ENCODE measurements at regions not wholly inside any gene's neighbourhood (a gene's known extent, or its start where the extent isn't known, plus 50 kb on each side); places are given as distances from the start of the nearest gene placed in this dataset.
"Not testable (repeated sequence)": the region's sequence is repeated elsewhere in the genome, so short reads cannot be mapped to it uniquely, and the experiment has no call there.

- H4K20me1 ChIP-seq: no peaks in the 10 kb centered on the region
- no peak overlapping the region for H3K9ac ChIP-seq
- H3K27ac ChIP-seq: no peak overlapping the region
- peaks cover 56% of the 10 kb centered on the region for H3K27me3 ChIP-seq
- H3K4me2 ChIP-seq: no peak overlapping the region
- TF ChIP-seq Cebpa-rat (IDR thresholded peaks at IDR 0.05): no peak
- no peak overlapping the region for H3K4me3 ChIP-seq
- no peaks in the 10 kb centered on the region for H3K9me3 ChIP-seq
- no peaks in the 10 kb centered on the region for H3K36me3 ChIP-seq
- H3K4me1 ChIP-seq: peaks cover 7% of the 10 kb centered on the region
Observed at GRCh38 chrX:139158256-139158655, 372.3 kb upstream of the F9 start.

GRCh38 chrX:139156356-139156755 is 374.2 kb upstream of the F9 start:
- no peak overlapping the region for H3K4me3 ChIP-seq
- H3K9ac ChIP-seq: no peak overlapping the region
- H3K27me3 ChIP-seq: peaks cover 71% of the 10 kb centered on the region
- H3K4me1 ChIP-seq: peaks cover 7% of the 10 kb centered on the region
- no peak overlapping the region for H3K27ac ChIP-seq
- H3K9me3 ChIP-seq: no peaks in the 10 kb centered on the region
- H4K20me1 ChIP-seq: no peaks in the 10 kb centered on the region
- TF ChIP-seq Cebpa-rat (IDR thresholded peaks at IDR 0.05): no peak
- H3K4me2 ChIP-seq: 0 out of 2 replicates have a peak overlapping the region, but pooled peaks have one; percentile 4
- H3K36me3 ChIP-seq: no peaks in the 10 kb centered on the region

DNA sequence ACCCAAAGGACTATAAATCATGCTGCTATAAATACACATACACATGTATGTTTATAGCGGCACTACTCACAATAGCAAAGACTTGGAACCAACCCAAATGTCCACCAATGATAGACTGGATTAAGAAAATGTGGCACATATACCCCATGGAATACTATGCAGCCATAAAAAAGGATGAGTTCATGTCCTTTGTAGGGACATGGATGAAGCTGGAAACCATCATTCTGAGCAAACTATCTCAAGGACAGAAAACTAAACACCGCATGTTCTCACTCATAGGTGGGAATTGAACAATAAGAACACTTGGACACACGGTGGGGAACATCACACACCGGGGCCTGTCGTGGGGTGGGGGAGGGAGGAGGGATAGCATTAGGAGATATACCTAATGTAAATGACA is 383.9 kb upstream of the F9 start:
- H4K20me1 ChIP-seq, H3K4me2 ChIP-seq, H3K4me3 ChIP-seq, H3K9ac ChIP-seq, H3K27ac ChIP-seq, H3K9me3 ChIP-seq, H3K4me1 ChIP-seq, H3K36me3 ChIP-seq: not testable (repeated sequence)
- H3K27me3 ChIP-seq: peaks cover 64% of the 10 kb centered on the region

GRCh38 chrX:139141370-139141769 is 389.2 kb upstream of the F9 start:
- TF ChIP-seq Cebpa-rat (IDR thresholded peaks at IDR 0.05): no peak
- Histone ChIP-seq H3K4me1 (no peaks in the 10 kb centered on the region), H3K4me2 (no peak overlapping the region), H3K9me3 (no peaks in the 10 kb centered on the region), H4K20me1 (peaks cover 13% of the 10 kb centered on the region; the same call in 1 of the 2 replicates), H3K27ac (no peak overlapping the region), H3K27me3 (peaks cover 85% of the 10 kb centered on the region), H3K9ac (no peak overlapping the region), H3K4me3 (no peak overlapping the region), H3K36me3 (no peaks in the 10 kb centered on the region)

GRCh38 chrX:139134316-139134715 is 396.2 kb upstream of the F9 start:
- TF ChIP-seq Cebpa-rat (IDR thresholded peaks at IDR 0.05): no peak
- no peak overlapping the region for H3K27ac ChIP-seq
- H3K9ac ChIP-seq: no peak overlapping the region
- H3K27me3 ChIP-seq: peaks cover 85% of the 10 kb centered on the region
- no peak overlapping the region for H3K4me2 ChIP-seq
- peaks cover 13% of the 10 kb centered on the region; the same call in 1 of the 2 replicates for H4K20me1 ChIP-seq
- no peak overlapping the region for H3K4me3 ChIP-seq
- H3K4me1 ChIP-seq: no peaks in the 10 kb centered on the region
- no peaks in the 10 kb centered on the region for H3K36me3 ChIP-seq
- no peaks in the 10 kb centered on the region for H3K9me3 ChIP-seq

- Histone ChIP-seq H3K9ac (no peak overlapping the region), H4K20me1 (no peaks in the 10 kb centered on the region; the same call in 1 of the 2 replicates), H3K4me2 (no peak overlapping the region), H3K9me3 (no peaks in the 10 kb centered on the region; the same call in 1 of the 2 replicates), H3K4me3 (no peak overlapping the region), H3K27ac (no peak overlapping the region), H3K27me3 (peaks cover 87% of the 10 kb centered on the region), H3K4me1 (no peaks in the 10 kb centered on the region), H3K36me3 (no peaks in the 10 kb centered on the region)
- no peak for TF ChIP-seq Cebpa-rat (IDR thresholded peaks at IDR 0.05)
Observed at GRCh38 chrX:139126493-139126892, 404.0 kb upstream of the F9 start.

- Histone ChIP-seq H3K9me3 (no peaks in the 10 kb centered on the region; the same call in 1 of the 2 replicates), H4K20me1 (no peaks in the 10 kb centered on the region; the same call in 1 of the 2 replicates), H3K4me3 (no peak overlapping the region), H3K27ac (no peak overlapping the region), H3K4me2 (no peak overlapping the region), H3K4me1 (no peaks in the 10 kb centered on the region), H3K27me3 (peaks cover 85% of the 10 kb centered on the region), H3K9ac (no peak overlapping the region), H3K36me3 (no peaks in the 10 kb centered on the region)
- no peak for TF ChIP-seq Cebpa-rat (IDR thresholded peaks at IDR 0.05)
Observed at GRCh38 chrX:139125916-139126315, 404.6 kb upstream of the F9 start.

GRCh38 chrX:139121616-139122286 is 408.8 kb upstream of the F9 start:
- Histone ChIP-seq H3K4me2 (no peak overlapping the region), H3K4me3 (no peak overlapping the region), H3K4me1 (no peaks in the 10 kb centered on the region), H3K36me3 (no peaks in the 10 kb centered on the region), H4K20me1 (no peaks in the 10 kb centered on the region; the same call in 1 of the 2 replicates), H3K27ac (no peak overlapping the region), H3K9ac (no peak overlapping the region), H3K9me3 (no peaks in the 10 kb centered on the region; the same call in 1 of the 2 replicates), H3K27me3 (peaks cover 97% of the 10 kb centered on the region)
- TF ChIP-seq Cebpa-rat (IDR thresholded peaks at IDR 0.05): no peak

DNA sequence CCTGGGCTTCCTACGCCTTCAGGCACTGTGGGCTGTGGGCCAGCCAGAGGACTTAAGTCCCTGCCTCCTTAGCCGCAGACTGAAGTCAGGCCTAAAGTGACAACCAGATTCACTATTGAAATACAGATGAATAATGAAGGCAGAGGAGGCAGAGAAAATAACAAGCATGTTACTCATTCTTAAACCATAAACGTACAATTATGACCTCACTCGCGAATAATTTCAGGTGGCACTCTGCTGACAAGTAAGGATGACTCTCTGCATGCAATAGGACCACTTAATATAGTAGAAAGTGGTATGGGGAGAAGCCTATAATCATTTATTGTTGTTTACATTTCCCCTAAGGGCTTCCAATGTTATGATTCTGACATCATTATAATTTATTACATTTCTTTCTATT is 409.2 kb upstream of the FGF13 start:
- Histone ChIP-seq H3K4me3 (no peak overlapping the region), H3K27ac (no peak overlapping the region), H4K20me1 (no peaks in the 10 kb centered on the region; the same call in 1 of the 2 replicates), H3K4me1 (no peaks in the 10 kb centered on the region), H3K36me3 (no peaks in the 10 kb centered on the region), H3K4me2 (no peak overlapping the region), H3K9ac (no peak overlapping the region), H3K9me3 (no peaks in the 10 kb centered on the region), H3K27me3 (peaks cover 95% of the 10 kb centered on the region)
- no peak for TF ChIP-seq Cebpa-rat (IDR thresholded peaks at IDR 0.05)

DNA sequence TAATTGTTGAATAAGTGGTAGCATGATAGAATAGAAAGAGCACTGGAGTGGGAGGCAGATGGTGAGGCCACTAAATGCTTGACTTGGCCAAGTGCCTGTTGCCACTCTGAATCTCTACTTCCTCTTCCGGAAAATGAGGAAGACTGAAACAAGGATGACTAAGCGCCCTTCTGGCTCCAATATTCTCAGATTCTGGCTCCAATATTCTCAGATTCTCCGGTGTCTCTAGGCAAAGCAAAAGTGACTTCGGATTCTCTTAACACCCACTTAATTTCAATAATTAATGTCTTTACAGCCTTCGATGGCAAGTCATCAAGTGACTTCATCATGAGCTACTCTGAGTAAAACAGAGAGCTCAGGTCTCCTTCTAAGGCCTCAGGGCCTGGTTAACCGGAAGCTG is 402.2 kb upstream of the FGF13 start:
- H3K27ac ChIP-seq: no peak overlapping the region
- H3K4me3 ChIP-seq: no peak overlapping the region
- peaks cover 86% of the 10 kb centered on the region for H3K27me3 ChIP-seq
- H3K4me2 ChIP-seq: no peak overlapping the region
- TF ChIP-seq Cebpa-rat (IDR thresholded peaks at IDR 0.05): no peak
- no peaks in the 10 kb centered on the region for H4K20me1 ChIP-seq
- no peaks in the 10 kb centered on the region for H3K36me3 ChIP-seq
- no peak overlapping the region for H3K9ac ChIP-seq
- H3K9me3 ChIP-seq: peaks cover 8% of the 10 kb centered on the region; the same call in 1 of the 2 replicates
- H3K4me1 ChIP-seq: no peaks in the 10 kb centered on the region

Data from BLaER1 (cell line).